HepG2 (cell line): ENCODE measurements at regions not wholly inside any gene's neighbourhood (a gene's known extent, or its start where the extent isn't known, plus 50 kb on each side); places are given as distances from the start of the nearest gene placed in this dataset.
A peak's percentile ranks its signal among the peaks of the same experiment; 100 is the strongest.

Source experiments
- ATAC-seq: fragments of 200-7000 bp; cut with Tn5 transposase; 3 replicates; pipeline ENCODE4 v1.9.1; 2020; ENCODE audit warnings: mild to moderate bottlenecking, moderate library complexity
- BruUV-seq: library from RNA; stranded (reverse); fragments of 400-500 nt; replicated peaks from 2 replicates; lab custom pipeline; 2021; lab: Mats Ljungman, UMichigan
- CTCF ChIA-PET: fragments of 300-600 bp; formaldehyde crosslinking; extraction: SDS; loops from one replicate; lab custom pipeline; 2021; ENCODE audit warnings: low total read pairs, inconsistent platforms, low intra/inter-chr PET ratio; lab: Yijun Ruan, JAX
- POLR2A ChIA-PET: fragments of 350-600 bp; sonication (Branson Sonifier 250); formaldehyde crosslinking; loops from one replicate; lab custom pipeline; 2020; ENCODE audit warnings: antibody characterized with exemption, inconsistent platforms; lab: Yijun Ruan, JAX
- DNase-seq: peaks from one replicate; pipeline ENCODE4 v3.0.0-alpha.2; 2015; ENCODE audit warnings: low spot score
- FAIRE-seq: peaks from 3 replicates; lab custom pipeline; 2011; peaks lifted over from hg19 to GRCh38; lab: Jason Lieb, UNC
- H2AFZ ChIP-seq: one replicate; pipeline ENCODE4 v1.6.1; 2011; ENCODE audit warnings: low read length, inconsistent platforms
- H3K27ac ChIP-seq: fragments of 300-600 bp; 3 replicates; pipeline ENCODE4 v1.8.0; 2011; ENCODE audit warnings: mixed run types, mild to moderate bottlenecking, mixed read lengths, low read length, inconsistent platforms; ENCODE audit not compliant: insufficient read depth; ENCODE audit errors: extremely low read length
- H3K27me3 ChIP-seq, 2 experiments: fragments of 200-600 bp in 1 of 2; 2 replicates in 1 of 2; 3 replicates in 1 of 2; pipeline versions ENCODE4 v1.6.0 to v1.8.0; 2011; ENCODE audit warnings: low read length in 2 of 2, mild to moderate bottlenecking in 2 of 2, moderate library complexity in 2 of 2, inconsistent platforms in 1 of 2; ENCODE audit not compliant: insufficient read depth in 2 of 2, control insufficient read depth in 1 of 2
- H3K36me3 ChIP-seq, 2 experiments: fragments of 200-600 bp in 1 of 2; replicated peaks in 1 of 2; 2 replicates in 1 of 2; 3 replicates in 1 of 2; pipeline versions ENCODE4 v1.5.1 to v1.8.0; 2011; ENCODE audit warnings: low read length in 2 of 2, inconsistent platforms in 1 of 2; ENCODE audit not compliant: insufficient read depth in 2 of 2, control insufficient read depth in 1 of 2
- H3K4me1 ChIP-seq: 2 replicates; pipeline ENCODE4 v1.5.1; 2012; ENCODE audit warnings: low read length, inconsistent platforms; ENCODE audit not compliant: insufficient read depth
- H3K4me2 ChIP-seq: 2 replicates; pipeline ENCODE4 v1.6.0; 2011; ENCODE audit warnings: low read depth, low read length, inconsistent platforms
- H3K4me3 ChIP-seq, 3 experiments: fragments of 200-600 bp in 1 of 3; sonication (generic), shearing (Covaris generic) in 1 of 3; replicated peaks in 1 of 3; 2 replicates each; pipeline ENCODE4 v1.5.1; 2011 to 2016; ENCODE audit warnings: low read length in 3 of 3, inconsistent platforms in 2 of 3, low read depth in 2 of 3, mild to moderate bottlenecking in 2 of 3, control low read depth in 1 of 3, mixed read lengths in 1 of 3; ENCODE audit not compliant: insufficient read depth in 1 of 3
- H3K79me2 ChIP-seq: one replicate; pipeline ENCODE4 v1.6.1; 2011; ENCODE audit warnings: low read length, inconsistent platforms; ENCODE audit not compliant: insufficient read depth
- H3K9ac ChIP-seq: 2 replicates; pipeline ENCODE4 v1.6.0; 2011; ENCODE audit warnings: mild to moderate bottlenecking, low read depth, low read length, inconsistent platforms; ENCODE audit not compliant: insufficient read depth
- H3K9me3 ChIP-seq: 2 replicates; pipeline ENCODE4 v1.5.1; 2012; ENCODE audit warnings: mild to moderate bottlenecking, low read length
- H4K20me1 ChIP-seq: 2 replicates; pipeline ENCODE4 v1.6.0; 2011; ENCODE audit warnings: inconsistent platforms, mild to moderate bottlenecking, low read length, moderate library complexity; ENCODE audit not compliant: insufficient read depth
- ARNTL ChIP-seq: sonication (generic); formaldehyde crosslinking; IDR thresholded peaks from 2 replicates; pipeline ENCODE4 v1.4.0; 2020; ENCODE audit warnings: mild to moderate bottlenecking, missing genetic modification reagents
- ATF5 ChIP-seq: sonication (generic); formaldehyde crosslinking; IDR thresholded peaks from 2 replicates; pipeline ENCODE4 v1.4.0; 2020; ENCODE audit warnings: mild to moderate bottlenecking, low read depth, missing genetic modification reagents
- KDM2A ChIP-seq: sonication (generic); formaldehyde crosslinking; IDR thresholded peaks from 2 replicates; pipeline ENCODE4 v1.4.0; 2020; ENCODE audit warnings: low read depth, missing genetic modification reagents, borderline replicate concordance
- KDM5A ChIP-seq: fragments of 200-600 bp; sonication (generic); IDR thresholded peaks from 2 replicates; pipeline ENCODE4 v1.7.0; 2018; ENCODE audit warnings: antibody characterized with exemption, mild to moderate bottlenecking, low read length, borderline replicate concordance
- MAFF ChIP-seq: IDR thresholded peaks from 2 replicates; pipeline ENCODE4 v1.6.1; 2011; ENCODE audit warnings: low read depth, low read length, improper control_type of control experiment
- MAFK ChIP-seq, 2 experiments: IDR thresholded peaks in 1 of 2; conservative IDR thresholded peaks in 1 of 2; 2 replicates each; pipeline ENCODE4 v1.6.1; 2011; ENCODE audit warnings: improper control_type of control experiment in 2 of 2, low read length in 2 of 2
- NFE2L2 ChIP-seq: fragments of 150-350 bp; IDR thresholded peaks from 2 replicates; pipeline ENCODE4 v1.6.1; 2014; ENCODE audit warnings: low read length
- WIZ ChIP-seq: sonication (generic); formaldehyde crosslinking; IDR thresholded peaks from 2 replicates; pipeline ENCODE4 v1.5.1; 2020; ENCODE audit warnings: mild to moderate bottlenecking, missing genetic modification reagents
- ZBED4 ChIP-seq: sonication (generic); formaldehyde crosslinking; IDR thresholded peaks from 2 replicates; pipeline ENCODE4 v1.4.0; 2020; ENCODE audit warnings: missing genetic modification reagents, borderline replicate concordance
- ZNF276 ChIP-seq: sonication (generic); formaldehyde crosslinking; IDR thresholded peaks from 2 replicates; pipeline ENCODE4 v1.4.0; 2020; ENCODE audit warnings: mild to moderate bottlenecking, low read depth, missing genetic modification reagents
- ZNF431 ChIP-seq: sonication (generic); formaldehyde crosslinking; IDR thresholded peaks from 2 replicates; pipeline ENCODE4 v1.9.0; 2022; ENCODE audit warnings: missing genetic modification reagents, low read depth, mild to moderate bottlenecking, borderline replicate concordance
- ZNF567 ChIP-seq: sonication (generic); formaldehyde crosslinking; IDR thresholded peaks from 2 replicates; pipeline ENCODE4 v1.8.1; 2023; ENCODE audit warnings: mild to moderate bottlenecking, missing genetic modification reagents, borderline replicate concordance
- ZNF572 ChIP-seq: sonication (generic); formaldehyde crosslinking; IDR thresholded peaks from 2 replicates; pipeline ENCODE4 v1.5.1; 2020; ENCODE audit warnings: mild to moderate bottlenecking, missing genetic modification reagents
- ZNF597 ChIP-seq: sonication (generic); formaldehyde crosslinking; IDR thresholded peaks from 2 replicates; pipeline ENCODE4 v1.5.0; 2020; ENCODE audit warnings: missing genetic modification reagents
- WGBS: methylation state at CpG from one replicate; pipeline ENCODE4 v1.1.6; 2017; ENCODE audit warnings: low lambda C conversion rate; 5-methylcytosine and 5-hydroxymethylcytosine counted together
- in situ Hi-C: cut with HindIII; loops from 2 replicates; pipeline ENCODE4 v1.10.0; 2017; ENCODE audit warnings: low pct_unique_long_range_greater_than_20kb; ENCODE audit not compliant: extremely low pct_ligation_motif_present
- intact Hi-C: fragments of 100-400 bp; cut with micrococcal nuclease; formaldehyde crosslinking; loops from one replicate; pipeline ENCODE4 v1.10.0; 2022; ENCODE audit not compliant: unreplicated experiment

GRCh38 chr18:1011349-1011748 lies 106.7 kb downstream of the ADCYAP1 start:
- no peaks in the 10 kb centered on the region for H4K20me1 ChIP-seq
- no TSS peak for BruUV-seq
- POLR2A ChIA-PET = no interaction called here
- in situ Hi-C loops = no loop called here
- 12% methylated on average over 3 of the region's 3 CpGs for WGBS
- H3K79me2 ChIP-seq = no peaks in the 10 kb centered on the region
- TF ChIP-seq KDM5A (no peak), NFE2L2 (peak; percentile 89), WIZ (CRISPR knock-in tag) (no peak), ARNTL (CRISPR knock-in tag) (no peak), ZNF572 (no peak), ATF5 (CRISPR knock-in tag) (no peak), ZBED4 (CRISPR knock-in tag) (no peak), ZNF567 (no peak), MAFK (conservative IDR thresholded peaks at IDR 0.05 in 1 of 2, IDR thresholded peaks at IDR 0.05 in 1 of 2; ENCODE audit: low read length in 2 of 2) (peak; percentile 90 to 93), MAFF (peak; percentile 86), KDM2A (no peak), ZNF597 (CRISPR knock-in tag) (no peak), ZNF276 (CRISPR knock-in tag) (no peak), ZNF431 (CRISPR knock-in tag) (no peak)
- no peaks in the 10 kb centered on the region for H3K9me3 ChIP-seq
- CTCF ChIA-PET = no interaction called here
- ATAC-seq (no peak), DNase-seq (no peak), FAIRE-seq (no peak)
- H3K27ac ChIP-seq = no peak overlapping the region
- no peak overlapping the region for H2AFZ ChIP-seq
- H3K9ac ChIP-seq = no peak overlapping the region
- no peak overlapping the region for H3K4me3 ChIP-seq
- no peaks in the 10 kb centered on the region for H3K27me3 ChIP-seq
- intact Hi-C loops = no loop called here
- no peaks in the 10 kb centered on the region for H3K36me3 ChIP-seq
- H3K4me2 ChIP-seq = no peak overlapping the region
- H3K4me1 ChIP-seq = no peaks in the 10 kb centered on the region
